Neural progenitor cell (in vitro differentiated cells): ENCODE measurements at regions not wholly inside any gene's neighbourhood (a gene's known extent, or its start where the extent isn't known, plus 50 kb on each side); places are given as distances from the start of the nearest gene placed in this dataset.

Experiments
- CTCF ChIP-seq: fragments of 200-600 bp; sonication (generic); IDR thresholded peaks from 2 replicates; pipeline ENCODE4 v1.5.1; 2017; ENCODE audit warnings: antibody characterized with exemption, mild to moderate bottlenecking
- EZH2 ChIP-seq: fragments of 200-600 bp; sonication (generic); IDR thresholded peaks from 2 replicates; pipeline ENCODE4 v1.6.1; 2017; ENCODE audit warnings: antibody characterized with exemption, mild to moderate bottlenecking, moderate library complexity
- EZH2phosphoT487 ChIP-seq: fragments of 200-600 bp; sonication (generic); IDR thresholded peaks from 2 replicates; pipeline ENCODE4 v1.6.1; 2017; ENCODE audit warnings: antibody characterized with exemption

- TF ChIP-seq CTCF, result no peak
- no peak for TF ChIP-seq EZH2phosphoT487
- no peak for TF ChIP-seq EZH2
Measured at GRCh38 chr13:73844986-73845385, 289.2 kb downstream of the KLF12 start.
